B cell (primary cell): ENCODE measurements at regions not wholly inside any gene's neighbourhood (a gene's known extent, or its start where the extent isn't known, plus 50 kb on each side); places are given as distances from the start of the nearest gene placed in this dataset.

ENCODE experiments used
- ATAC-seq: fragments of 200-7000 bp; cut with Tn5 transposase; one replicate; pipeline ENCODE4 v1.10.0; 2021; ENCODE audit warnings: low read depth, mild to moderate bottlenecking, moderate number of reproducible peaks, moderate library complexity
- CTCF ChIA-PET: fragments of 350-600 bp; sonication (Branson Sonifier 250); formaldehyde crosslinking; loops from one replicate; lab custom pipeline; 2021; ENCODE audit warnings: antibody characterized with exemption, inconsistent platforms; lab: Charles Lee
- POLR2A ChIA-PET: fragments of 350-600 bp; sonication (Branson Sonifier 250); formaldehyde crosslinking; loops from one replicate; lab custom pipeline; 2021; ENCODE audit warnings: antibody characterized with exemption; lab: Charles Lee
- DNase-seq: peaks from one replicate; pipeline ENCODE4 v3.0.0; 2013
- H2AFZ ChIP-seq: 2 replicates; pipeline ENCODE4 v1.6.1; 2012; ENCODE audit warnings: mild to moderate bottlenecking, low read depth, low read length; ENCODE audit not compliant: insufficient read depth, poor library complexity, severe bottlenecking
- H3K27ac ChIP-seq, 2 donors: 1 replicate in 1 of 2; 2 replicates in 1 of 2; pipeline ENCODE4 v1.5.1; 2012 to 2013; ENCODE audit warnings: low read length in 2 of 2, mild to moderate bottlenecking in 2 of 2, moderate library complexity in 1 of 2
- H3K27me3 ChIP-seq, 4 experiments: fragments of 200-600 bp in 1 of 4; sonication (generic) in 1 of 4; replicated peaks in 1 of 4; 1 replicate in 2 of 4; 2 replicates in 2 of 4; pipeline versions ENCODE4 v1.6.1 to v1.7.0; 2013 to 2016; ENCODE audit warnings: low read length in 3 of 4, mild to moderate bottlenecking in 2 of 4, mixed read lengths in 1 of 4, moderate library complexity in 1 of 4; ENCODE audit not compliant: insufficient read depth in 4 of 4, control insufficient read depth in 3 of 4; ENCODE audit errors: control extremely low read depth in 1 of 4
- H3K36me3 ChIP-seq, 2 experiments: replicated peaks in 1 of 2; 1 replicate in 1 of 2; 2 replicates in 1 of 2; pipeline versions ENCODE4 v1.6.1 to v1.7.1; 2013; ENCODE audit warnings: low read length in 1 of 2; ENCODE audit not compliant: insufficient read depth in 2 of 2, control insufficient read depth in 1 of 2; ENCODE audit errors: control extremely low read depth in 1 of 2, extremely low read depth in 1 of 2
- H3K4me1 ChIP-seq, 2 donors: fragments of 200-600 bp in 1 of 2; sonication (generic) in 1 of 2; 1 replicate in 1 of 2; 2 replicates in 1 of 2; pipeline versions ENCODE4 v1.5.1 to v1.6.1; 2013 to 2017; ENCODE audit warnings: low read length in 2 of 2; ENCODE audit not compliant: control insufficient read depth in 2 of 2, insufficient read depth in 2 of 2
- H3K4me2 ChIP-seq: replicated peaks from 2 replicates; pipeline ENCODE3; 2012; ENCODE audit warnings: mild to moderate bottlenecking, low read depth, low read length; ENCODE audit not compliant: poor library complexity, severe bottlenecking
- H3K4me3 ChIP-seq, 5 experiments: fragments of 200-600 bp in 1 of 5; sonication (generic) in 1 of 5; 1 replicate in 3 of 5; 2 replicates in 2 of 5; pipeline versions ENCODE4 v1.5.1 to v1.7.0; 2011 to 2016; ENCODE audit warnings: low read length in 4 of 5, mild to moderate bottlenecking in 4 of 5, low read depth in 2 of 5, control low read depth in 1 of 5, moderate library complexity in 1 of 5; ENCODE audit not compliant: insufficient read depth in 1 of 5; ENCODE audit errors: control extremely low read depth in 1 of 5, extremely low read depth in 1 of 5
- H3K79me2 ChIP-seq: fragments of 200-600 bp; sonication (generic); one replicate; pipeline ENCODE4 v1.6.0; 2016; ENCODE audit warnings: low read length; ENCODE audit not compliant: control insufficient read depth, insufficient read depth
- H3K9ac ChIP-seq: fragments of 200-600 bp; sonication (generic); 2 replicates; pipeline ENCODE4 v1.6.1; 2017; ENCODE audit warnings: mild to moderate bottlenecking, low read length, moderate library complexity
- H3K9me3 ChIP-seq, 3 donors: one replicate each; pipeline versions ENCODE4 v1.6.1 to v1.7.1; 2013; ENCODE audit warnings: low read length in 2 of 3; ENCODE audit not compliant: control insufficient read depth in 2 of 3, insufficient read depth in 1 of 3; ENCODE audit errors: control extremely low read depth in 1 of 3
- H4K20me1 ChIP-seq: 2 replicates; pipeline ENCODE4 v1.6.0; 2012; ENCODE audit warnings: mild to moderate bottlenecking, low read length; ENCODE audit not compliant: insufficient read depth, control insufficient read depth, poor library complexity, severe bottlenecking
- H3K27ac Mint-ChIP-seq: one replicate; pipeline ENCODE4 v1.8.0; 2021; ENCODE audit warnings: mixed read lengths
- H3K27me3 Mint-ChIP-seq: one replicate; pipeline ENCODE4 v1.8.0; 2021; ENCODE audit warnings: mixed read lengths
- H3K4me1 Mint-ChIP-seq: one replicate; pipeline ENCODE4 v1.8.0; 2021; ENCODE audit warnings: mixed read lengths
- H3K4me3 Mint-ChIP-seq: one replicate; pipeline ENCODE4 v1.8.0; 2021; ENCODE audit warnings: mixed read lengths
- H3K9me3 Mint-ChIP-seq: one replicate; pipeline ENCODE4 v1.8.0; 2022; ENCODE audit warnings: mixed read lengths; ENCODE audit not compliant: insufficient read depth
- EZH2 ChIP-seq: IDR thresholded peaks from 2 replicates; pipeline ENCODE4 v1.6.1; 2012; ENCODE audit warnings: borderline replicate concordance, low read depth, mild to moderate bottlenecking, moderate library complexity, low read length; ENCODE audit not compliant: insufficient read depth, poor library complexity, severe bottlenecking
- WGBS: methylation state at CpG from one replicate; pipeline ENCODE4 v1.1.5; 2013; ENCODE audit warnings: missing lambda C conversion rate; ENCODE audit not compliant: insufficient coverage; 5-methylcytosine and 5-hydroxymethylcytosine counted together
- intact Hi-C: fragments of 100-400 bp; cut with micrococcal nuclease; formaldehyde crosslinking; loops from one replicate; pipeline ENCODE4 v1.10.0; 2022
- TF ChIP-seq, protein P1 (sequence below): fragments of 200-600 bp; IDR thresholded peaks from one replicate; pipeline ENCODE4 v1.8.0; 2022; ENCODE audit warnings: antibody characterized with exemption, mild to moderate bottlenecking

DNA sequence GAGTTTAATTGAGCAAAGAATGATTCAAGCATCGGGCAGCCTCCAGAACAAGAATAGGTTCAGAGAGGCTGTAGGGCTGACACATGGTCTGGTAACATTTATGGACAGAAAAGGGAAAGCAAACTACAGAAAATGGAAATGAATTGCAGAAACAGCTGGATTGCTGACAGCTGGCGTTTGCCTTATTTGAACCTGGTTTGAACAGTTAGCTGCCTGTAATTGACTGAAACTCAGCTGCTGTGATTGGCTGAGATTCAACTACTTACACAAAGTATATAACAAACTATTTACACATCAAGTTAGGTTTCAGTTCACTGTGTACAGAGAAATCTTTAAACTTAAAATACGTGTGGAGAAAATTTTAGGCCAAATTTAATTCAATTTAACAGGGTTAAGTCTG lies 441.7 kb downstream of the PRELID2 start:
- no peak for ATAC-seq
- WGBS: 100% methylated on average over 1 of the region's 3 CpGs

DNA sequence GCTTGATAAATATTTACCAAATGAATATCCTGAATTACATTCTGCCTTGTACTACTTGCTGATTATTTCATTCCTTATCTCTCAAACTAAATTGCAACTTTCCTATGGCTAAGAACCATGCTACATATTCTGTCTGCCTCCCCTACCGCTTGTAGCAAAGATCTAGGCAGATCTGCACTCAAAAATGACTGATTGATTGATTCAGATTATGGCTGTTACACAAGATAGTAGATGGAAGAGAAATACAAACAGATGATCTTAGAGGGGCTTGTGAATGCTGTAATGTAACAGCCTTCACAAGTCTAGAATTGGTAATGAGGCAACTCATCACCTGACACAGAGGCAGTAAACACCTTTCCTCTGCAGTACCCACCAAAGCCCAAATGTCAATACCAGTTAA lies 446.1 kb downstream of the PRELID2 start:
- ChIA-PET POLR2A (no interaction called here), CTCF (no interaction called here)
- no CpG with 5 or more reads among the region's 1 CpG for WGBS
- no peaks in the 10 kb centered on the region for H3K4me1 Mint-ChIP-seq
- Histone ChIP-seq H3K27ac (no peak overlapping the region), H3K27me3 (no peaks in the 10 kb centered on the region), H3K9me3 (peaks cover 0 to 8% (median 2%) of the 10 kb centered on the region in 3 donors), H3K4me3 (no peak overlapping the region), H3K36me3 (no peaks in the 10 kb centered on the region), H4K20me1 (no peaks in the 10 kb centered on the region), H3K4me2 (no peak overlapping the region), H3K9ac (no peak overlapping the region), H3K79me2 (no peaks in the 10 kb centered on the region), H3K4me1 (no peaks in the 10 kb centered on the region), H2AFZ (no peak overlapping the region)
- no peak overlapping the region for H3K27ac Mint-ChIP-seq
- no peak for DNase-seq
- TF ChIP-seq, protein P1, sequence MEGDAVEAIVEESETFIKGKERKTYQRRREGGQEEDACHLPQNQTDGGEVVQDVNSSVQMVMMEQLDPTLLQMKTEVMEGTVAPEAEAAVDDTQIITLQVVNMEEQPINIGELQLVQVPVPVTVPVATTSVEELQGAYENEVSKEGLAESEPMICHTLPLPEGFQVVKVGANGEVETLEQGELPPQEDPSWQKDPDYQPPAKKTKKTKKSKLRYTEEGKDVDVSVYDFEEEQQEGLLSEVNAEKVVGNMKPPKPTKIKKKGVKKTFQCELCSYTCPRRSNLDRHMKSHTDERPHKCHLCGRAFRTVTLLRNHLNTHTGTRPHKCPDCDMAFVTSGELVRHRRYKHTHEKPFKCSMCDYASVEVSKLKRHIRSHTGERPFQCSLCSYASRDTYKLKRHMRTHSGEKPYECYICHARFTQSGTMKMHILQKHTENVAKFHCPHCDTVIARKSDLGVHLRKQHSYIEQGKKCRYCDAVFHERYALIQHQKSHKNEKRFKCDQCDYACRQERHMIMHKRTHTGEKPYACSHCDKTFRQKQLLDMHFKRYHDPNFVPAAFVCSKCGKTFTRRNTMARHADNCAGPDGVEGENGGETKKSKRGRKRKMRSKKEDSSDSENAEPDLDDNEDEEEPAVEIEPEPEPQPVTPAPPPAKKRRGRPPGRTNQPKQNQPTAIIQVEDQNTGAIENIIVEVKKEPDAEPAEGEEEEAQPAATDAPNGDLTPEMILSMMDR: no peak
- TF ChIP-seq EZH2: no peak
- H3K4me3 Mint-ChIP-seq: no peak overlapping the region
- no peak for ATAC-seq
- H3K27me3 Mint-ChIP-seq: no peaks in the 10 kb centered on the region
- intact Hi-C loops: no loop called here
- H3K9me3 Mint-ChIP-seq: no peaks in the 10 kb centered on the region

More for the DNA sequence above, 441.7 kb downstream of the PRELID2 start:
- no peaks in the 10 kb centered on the region for H3K27me3 ChIP-seq
- no peak overlapping the region for H3K9ac ChIP-seq
- H4K20me1 ChIP-seq: no peaks in the 10 kb centered on the region
- H3K27me3 Mint-ChIP-seq: no peaks in the 10 kb centered on the region
- no peak for TF ChIP-seq EZH2
- TF ChIP-seq, protein P1: no peak
- H3K4me1 ChIP-seq: no peaks in the 10 kb centered on the region
- ChIA-PET POLR2A (no interaction called here), CTCF (no interaction called here)
- H3K9me3 Mint-ChIP-seq: peaks cover 2% of the 10 kb centered on the region
- H3K4me2 ChIP-seq: no peak overlapping the region
- no peak overlapping the region for H3K27ac Mint-ChIP-seq
- H3K9me3 ChIP-seq: peaks cover 0 to 8% (median 2%) of the 10 kb centered on the region in 3 donors
- H3K36me3 ChIP-seq: no peaks in the 10 kb centered on the region
- H2AFZ ChIP-seq: no peak overlapping the region
- no peak for DNase-seq
- H3K4me3 Mint-ChIP-seq: no peak overlapping the region
- H3K4me1 Mint-ChIP-seq: no peaks in the 10 kb centered on the region
- intact Hi-C loops: no loop called here
- H3K27ac ChIP-seq: no peak overlapping the region
- no peak overlapping the region for H3K4me3 ChIP-seq
- no peaks in the 10 kb centered on the region for H3K79me2 ChIP-seq
